ENCODE measurements at regions not wholly inside any gene's neighbourhood (a gene's known extent, or its start where the extent isn't known, plus 50 kb on each side); places are given as distances from the start of the nearest gene placed in this dataset.

- 64% methylated on average over 6 of the region's 6 CpGs for WGBS (ENCODE audit: insufficient coverage, low coverage, low lambda C conversion rate, missing lambda C conversion rate)
These were observed 675.6 kb upstream of the CELF4 start for GRCh38 chr18:38241216-38241615.

GRCh38 chr18:38239606-38240005, 674.0 kb upstream of the CELF4 start:
- TF ChIP-seq CTCF (IDR thresholded peaks at IDR 0.05), result no peak
- no peak for TF ChIP-seq POLR2A (IDR thresholded peaks at IDR 0.05)
- H3K36me3 ChIP-seq, result no peaks in the 10 kb centered on the region
- H3K27me3 ChIP-seq, result no peaks in the 10 kb centered on the region
- DNase-seq, result no peak
- H3K4me1 ChIP-seq, result no peaks in the 10 kb centered on the region
- 28% methylated on average over 5 of the region's 5 CpGs for WGBS (ENCODE audit: insufficient coverage, low coverage, low lambda C conversion rate, missing lambda C conversion rate)
- no peak overlapping the region for H3K27ac ChIP-seq
- intact Hi-C loops (cut with DNase I), result no loop called here
- ATAC-seq, result no peak
- no peak overlapping the region for H3K4me3 ChIP-seq
- H3K9me3 ChIP-seq, result no peaks in the 10 kb centered on the region

More at GRCh38 chr18:38241216-38241615, 675.6 kb upstream of the CELF4 start:
- ATAC-seq, result no peak
- Histone ChIP-seq H3K9me3 (no peaks in the 10 kb centered on the region), H3K4me1 (no peaks in the 10 kb centered on the region), H3K27me3 (no peaks in the 10 kb centered on the region), H3K4me3 (no peak overlapping the region), H3K27ac (no peak overlapping the region), H3K36me3 (no peaks in the 10 kb centered on the region)
- DNase-seq, result no peak
- no peak for TF ChIP-seq POLR2A (IDR thresholded peaks at IDR 0.05)
- no peak for TF ChIP-seq CTCF (IDR thresholded peaks at IDR 0.05)
- intact Hi-C loops (cut with DNase I), result no loop called here

GRCh38 chr18:38237796-38238195, 672.2 kb upstream of the CELF4 start:
- DNase-seq (no peak), ATAC-seq (no peak)
- no peaks in the 10 kb centered on the region for H3K36me3 ChIP-seq
- intact Hi-C loops (cut with DNase I), result no loop called here
- no peak overlapping the region for H3K27ac ChIP-seq
- H3K4me3 ChIP-seq, result no peak overlapping the region
- H3K27me3 ChIP-seq, result no peaks in the 10 kb centered on the region
- no peaks in the 10 kb centered on the region for H3K4me1 ChIP-seq
- 40% methylated on average over 1 of the region's 1 CpG for WGBS (ENCODE audit: insufficient coverage, low coverage, low lambda C conversion rate, missing lambda C conversion rate)
- H3K9me3 ChIP-seq, result no peaks in the 10 kb centered on the region
- TF ChIP-seq CTCF (IDR thresholded peaks at IDR 0.05), result no peak
- TF ChIP-seq POLR2A (IDR thresholded peaks at IDR 0.05), result no peak

GRCh38 chr18:38221476-38222100, 656.0 kb upstream of the CELF4 start:
- no peak overlapping the region for H3K27ac ChIP-seq
- H3K4me3 ChIP-seq, result no peak overlapping the region
- no peak for DNase-seq
- ATAC-seq, result no peak
- no peaks in the 10 kb centered on the region for H3K9me3 ChIP-seq
- WGBS (ENCODE audit: insufficient coverage, low coverage, low lambda C conversion rate, missing lambda C conversion rate), result 23% methylated on average over 3 of the region's 7 CpGs
- intact Hi-C loops (cut with DNase I), result no loop called here
- TF ChIP-seq CTCF (IDR thresholded peaks at IDR 0.05) (no peak), POLR2A (IDR thresholded peaks at IDR 0.05) (no peak)
- H3K4me1 ChIP-seq, result no peaks in the 10 kb centered on the region
- H3K36me3 ChIP-seq, result no peaks in the 10 kb centered on the region
- no peaks in the 10 kb centered on the region for H3K27me3 ChIP-seq
